Endothelial cell (in vitro differentiated cells): ENCODE measurements at regions not wholly inside any gene's neighbourhood (a gene's known extent, or its start where the extent isn't known, plus 50 kb on each side); places are given as distances from the start of the nearest gene placed in this dataset.

Experiments
- DNase-seq: peaks from one replicate; pipeline ENCODE4 v3.0.0; 2021; ENCODE audit warnings: low spot score
- H3K27ac Mint-ChIP-seq: one replicate; pipeline ENCODE4 v1.8.0; 2021; ENCODE audit warnings: mixed read lengths, inconsistent platforms; ENCODE audit not compliant: unreplicated experiment
- H3K27me3 Mint-ChIP-seq: one replicate; pipeline ENCODE4 v1.8.0; 2021; ENCODE audit warnings: mild to moderate bottlenecking, moderate library complexity, mixed read lengths, inconsistent platforms; ENCODE audit not compliant: unreplicated experiment
- H3K36me3 Mint-ChIP-seq: one replicate; pipeline ENCODE4 v1.8.0; 2021; ENCODE audit warnings: mild to moderate bottlenecking, low read depth, mixed read lengths, inconsistent platforms; ENCODE audit not compliant: unreplicated experiment
- H3K4me1 Mint-ChIP-seq: one replicate; pipeline ENCODE4 v1.8.0; 2021; ENCODE audit warnings: mild to moderate bottlenecking, mixed read lengths, inconsistent platforms; ENCODE audit not compliant: unreplicated experiment
- H3K4me3 Mint-ChIP-seq: one replicate; pipeline ENCODE4 v1.8.0; 2021; ENCODE audit warnings: mild to moderate bottlenecking, mixed read lengths, inconsistent platforms; ENCODE audit not compliant: unreplicated experiment
- H3K9me3 Mint-ChIP-seq: one replicate; pipeline ENCODE4 v1.8.0; 2021; ENCODE audit warnings: mixed read lengths, inconsistent platforms; ENCODE audit not compliant: unreplicated experiment
- TF ChIP-seq, protein P1 (sequence below): fragments of 200-600 bp; sonication (generic); IDR thresholded peaks from one replicate; pipeline ENCODE4 v1.5.0; 2021; ENCODE audit warnings: antibody characterized with exemption; ENCODE audit not compliant: unreplicated experiment

DNA sequence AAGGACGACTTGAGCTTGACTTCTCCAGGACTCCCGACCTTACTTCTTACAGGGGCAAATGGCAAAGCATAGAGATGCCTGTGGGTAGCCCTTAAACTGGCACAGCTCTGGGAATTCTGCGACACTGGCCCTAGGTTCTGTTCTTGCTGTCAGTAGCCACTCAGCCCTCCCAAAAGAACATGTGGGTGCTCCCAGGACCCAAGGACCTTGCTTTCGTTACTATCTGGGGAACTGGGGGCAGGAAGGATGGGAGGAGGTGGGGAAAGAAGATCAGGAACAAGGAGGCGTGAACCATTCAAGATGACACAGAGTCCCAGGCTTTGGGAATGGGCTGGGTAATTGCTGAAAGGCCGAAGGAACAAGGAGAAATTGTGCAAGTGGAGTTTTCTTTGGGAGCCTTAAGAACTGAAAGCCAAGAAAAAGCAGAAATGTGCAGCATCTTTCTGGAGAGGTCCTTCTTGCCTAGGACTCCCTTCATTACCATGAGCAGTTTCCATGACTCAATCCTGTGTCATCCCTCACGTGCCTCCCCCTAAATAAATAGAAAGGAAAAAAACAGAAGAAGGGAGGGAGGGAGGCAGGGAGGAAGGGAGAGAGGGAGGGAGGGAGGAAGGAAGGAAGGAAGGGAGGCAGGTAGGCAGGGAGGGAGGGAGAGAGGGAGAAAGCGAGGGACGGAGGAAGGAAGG lies 284.6 kb upstream of the FOXQ1 start:
- TF ChIP-seq, protein P1, sequence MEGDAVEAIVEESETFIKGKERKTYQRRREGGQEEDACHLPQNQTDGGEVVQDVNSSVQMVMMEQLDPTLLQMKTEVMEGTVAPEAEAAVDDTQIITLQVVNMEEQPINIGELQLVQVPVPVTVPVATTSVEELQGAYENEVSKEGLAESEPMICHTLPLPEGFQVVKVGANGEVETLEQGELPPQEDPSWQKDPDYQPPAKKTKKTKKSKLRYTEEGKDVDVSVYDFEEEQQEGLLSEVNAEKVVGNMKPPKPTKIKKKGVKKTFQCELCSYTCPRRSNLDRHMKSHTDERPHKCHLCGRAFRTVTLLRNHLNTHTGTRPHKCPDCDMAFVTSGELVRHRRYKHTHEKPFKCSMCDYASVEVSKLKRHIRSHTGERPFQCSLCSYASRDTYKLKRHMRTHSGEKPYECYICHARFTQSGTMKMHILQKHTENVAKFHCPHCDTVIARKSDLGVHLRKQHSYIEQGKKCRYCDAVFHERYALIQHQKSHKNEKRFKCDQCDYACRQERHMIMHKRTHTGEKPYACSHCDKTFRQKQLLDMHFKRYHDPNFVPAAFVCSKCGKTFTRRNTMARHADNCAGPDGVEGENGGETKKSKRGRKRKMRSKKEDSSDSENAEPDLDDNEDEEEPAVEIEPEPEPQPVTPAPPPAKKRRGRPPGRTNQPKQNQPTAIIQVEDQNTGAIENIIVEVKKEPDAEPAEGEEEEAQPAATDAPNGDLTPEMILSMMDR = no peak
- Mint-ChIP-seq H3K36me3 (no peaks in the 10 kb centered on the region), H3K27ac (no peak overlapping the region), H3K9me3 (no peaks in the 10 kb centered on the region), H3K27me3 (no peaks in the 10 kb centered on the region), H3K4me3 (no peak overlapping the region), H3K4me1 (no peaks in the 10 kb centered on the region)
- DNase-seq = no peak

DNA sequence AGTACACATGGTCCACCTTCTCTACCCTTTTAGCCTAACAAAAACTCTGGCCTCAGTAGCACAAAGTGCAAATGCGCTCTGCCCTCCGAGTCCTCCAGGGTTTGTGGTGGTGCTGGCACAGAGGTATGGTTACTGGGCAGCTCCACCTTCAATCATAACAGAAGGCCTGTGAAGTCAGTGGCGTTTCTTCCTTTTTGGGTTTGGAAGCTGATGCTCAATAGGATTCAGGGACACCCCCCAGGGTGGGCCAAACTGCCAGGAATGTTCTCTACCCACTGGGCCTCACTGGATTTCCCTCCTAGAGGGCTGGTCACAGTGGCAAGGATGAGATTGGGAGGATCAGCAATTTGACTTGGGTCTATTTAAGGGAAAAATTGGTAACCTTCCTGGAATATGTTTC lies 286.1 kb upstream of the FOXQ1 start:
- no peaks in the 10 kb centered on the region for H3K27me3 Mint-ChIP-seq
- DNase-seq = no peak
- H3K27ac Mint-ChIP-seq = no peak overlapping the region
- no peaks in the 10 kb centered on the region for H3K4me1 Mint-ChIP-seq
- TF ChIP-seq, protein P1 = no peak
- H3K36me3 Mint-ChIP-seq = no peaks in the 10 kb centered on the region
- no peaks in the 10 kb centered on the region for H3K9me3 Mint-ChIP-seq
- no peak overlapping the region for H3K4me3 Mint-ChIP-seq

DNA sequence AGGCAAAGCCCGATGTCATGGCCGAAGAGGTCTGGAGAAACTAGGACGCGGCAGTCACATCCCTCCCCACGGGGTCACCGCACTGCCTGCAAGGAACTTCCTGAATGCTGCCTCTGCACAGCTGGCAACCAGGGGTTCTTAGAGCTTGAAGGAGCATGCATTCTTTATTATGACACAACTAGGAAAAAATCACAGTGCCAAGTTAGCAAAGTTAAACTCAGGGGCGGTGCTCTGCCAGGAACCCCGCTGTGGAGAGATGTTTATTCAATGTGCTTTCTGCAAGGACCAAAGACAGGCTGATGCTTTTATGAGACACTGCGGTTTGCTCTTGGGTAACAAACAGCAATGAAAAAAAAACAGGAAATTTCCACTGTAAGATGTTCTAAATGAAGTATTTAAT lies 287.3 kb upstream of the FOXQ1 start:
- Mint-ChIP-seq H3K4me1 (no peaks in the 10 kb centered on the region), H3K36me3 (no peaks in the 10 kb centered on the region), H3K27ac (no peak overlapping the region), H3K27me3 (peaks cover 3% of the 10 kb centered on the region), H3K9me3 (no peaks in the 10 kb centered on the region), H3K4me3 (no peak overlapping the region)
- DNase-seq = no peak
- TF ChIP-seq, protein P1 = no peak

DNA sequence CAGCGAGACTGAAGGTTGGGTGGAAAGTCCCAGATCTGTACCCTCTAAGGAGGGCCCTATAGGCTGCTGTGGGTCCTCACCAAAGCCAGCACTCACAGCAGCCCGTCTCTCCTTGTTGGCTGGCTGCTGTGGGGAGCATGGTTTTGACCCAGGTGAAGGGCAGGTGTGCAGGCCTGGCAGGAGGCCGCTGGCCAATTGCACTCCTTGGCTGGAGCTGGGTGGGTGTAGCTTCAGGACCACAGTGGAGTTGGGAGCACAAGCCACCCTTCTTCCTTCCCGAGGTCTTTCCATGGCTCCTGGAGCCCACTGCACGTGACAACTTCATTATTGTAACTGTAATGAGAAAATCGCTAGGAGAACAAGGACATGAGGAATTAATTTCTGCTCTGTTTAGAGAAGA lies 287.7 kb upstream of the FOXQ1 start:
- H3K4me3 Mint-ChIP-seq = no peak overlapping the region
- H3K9me3 Mint-ChIP-seq = no peaks in the 10 kb centered on the region
- H3K4me1 Mint-ChIP-seq = no peaks in the 10 kb centered on the region
- no peak for DNase-seq
- H3K27me3 Mint-ChIP-seq = peaks cover 3% of the 10 kb centered on the region
- no peaks in the 10 kb centered on the region for H3K36me3 Mint-ChIP-seq
- no peak overlapping the region for H3K27ac Mint-ChIP-seq
- TF ChIP-seq, protein P1 = no peak

DNA sequence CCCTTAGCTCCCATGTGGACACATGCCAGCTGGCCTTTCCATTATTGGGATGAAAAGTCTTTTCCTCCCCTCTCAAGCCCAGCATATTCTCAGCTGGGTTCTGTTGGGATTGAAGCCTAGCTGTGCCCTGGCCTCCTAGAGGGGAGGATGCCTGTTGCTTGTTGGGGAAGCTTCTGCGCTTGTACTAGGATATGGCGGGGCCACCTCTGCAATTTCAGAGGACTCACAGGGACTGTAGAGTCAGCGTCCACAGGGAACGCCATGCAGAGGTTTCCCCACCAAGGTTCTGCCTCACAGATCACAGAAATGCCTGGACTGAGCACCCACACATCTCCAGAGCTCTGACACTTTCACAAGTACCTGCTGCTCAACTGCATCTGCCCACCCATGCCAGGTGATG lies 288.7 kb upstream of the FOXQ1 start:
- Mint-ChIP-seq H3K4me1 (no peaks in the 10 kb centered on the region), H3K4me3 (no peak overlapping the region), H3K27me3 (peaks cover 3% of the 10 kb centered on the region), H3K9me3 (peaks cover 4% of the 10 kb centered on the region), H3K36me3 (no peaks in the 10 kb centered on the region), H3K27ac (no peak overlapping the region)
- TF ChIP-seq, protein P1 = no peak
- DNase-seq = no peak
